SIG-M5 treated with dmso at 0.1 percent for 504 hours (cell line): ENCODE measurements at regions not wholly inside any gene's neighbourhood (a gene's known extent, or its start where the extent isn't known, plus 50 kb on each side); places are given as distances from the start of the nearest gene placed in this dataset.
A peak's percentile ranks its signal among the peaks of the same experiment; 100 is the strongest.

Experiments
- DNase-seq: peaks from one replicate; lab custom pipeline; 2025; ENCODE audit not compliant: unreplicated experiment; lab: John Stamatoyannopoulos, UW

DNA sequence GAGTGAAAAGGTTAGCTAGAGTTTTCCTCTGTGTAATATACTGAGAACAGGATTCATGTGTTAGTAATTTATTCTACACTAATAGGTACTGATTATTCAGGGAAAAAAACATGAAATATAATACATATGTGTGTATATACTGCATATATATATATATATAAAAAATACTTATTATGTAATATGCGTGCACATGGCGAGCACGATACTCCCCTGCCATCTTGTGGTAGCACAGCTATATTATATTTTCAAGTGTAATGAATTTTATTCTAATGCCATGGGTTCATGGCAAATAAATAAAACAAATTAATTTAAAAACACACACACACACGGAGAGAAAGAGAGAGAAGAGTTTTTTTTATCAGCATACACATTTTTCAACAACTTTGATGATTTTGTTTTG lies 460.6 kb downstream of the KCNJ2 start:
- DNase-seq: peak; percentile 1

- DNase-seq: peak; percentile 41
Measured at GRCh38 chr17:70636517-70637133, 467.3 kb downstream of the KCNJ2 start.

DNA sequence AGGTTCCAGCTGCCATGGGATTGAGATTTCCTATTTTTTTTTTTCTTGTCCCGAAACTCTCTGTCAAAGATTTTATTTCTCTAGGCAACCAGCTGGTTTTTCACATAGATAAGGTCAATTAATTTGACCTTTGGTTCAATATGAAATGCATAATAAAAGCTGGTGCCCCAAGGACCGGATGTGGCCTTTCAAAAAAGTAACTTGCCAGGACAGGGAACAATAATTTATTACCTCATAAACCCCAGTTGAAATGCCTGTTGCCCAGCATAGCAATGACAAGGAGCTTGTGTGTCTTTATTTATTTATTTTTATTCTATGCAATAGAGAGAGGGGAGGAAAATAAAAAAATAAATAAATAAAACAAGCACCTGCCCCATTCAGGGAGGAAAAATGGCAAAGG lies 472.7 kb downstream of the KCNJ2 start:
- DNase-seq: no peak

DNA sequence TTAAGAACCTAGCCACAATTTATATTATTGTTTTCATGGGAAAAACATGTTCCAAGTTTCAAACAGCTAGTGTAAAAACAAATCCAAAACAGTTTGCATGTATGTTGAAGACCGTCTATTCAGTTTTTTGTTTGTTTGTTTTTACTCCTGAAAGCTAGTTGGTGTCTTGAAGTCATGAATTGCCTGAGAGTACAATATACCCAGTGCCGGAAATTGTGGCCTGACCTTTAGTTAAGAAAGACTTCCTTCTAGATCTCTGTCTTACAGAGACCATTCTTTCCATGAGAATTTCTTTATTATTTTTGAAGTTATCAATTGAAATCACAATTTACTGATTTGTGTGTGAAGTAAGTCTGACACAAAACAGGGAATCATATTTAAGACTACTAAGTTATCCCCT lies 474.8 kb downstream of the KCNJ2 start:
- DNase-seq: no peak

DNA sequence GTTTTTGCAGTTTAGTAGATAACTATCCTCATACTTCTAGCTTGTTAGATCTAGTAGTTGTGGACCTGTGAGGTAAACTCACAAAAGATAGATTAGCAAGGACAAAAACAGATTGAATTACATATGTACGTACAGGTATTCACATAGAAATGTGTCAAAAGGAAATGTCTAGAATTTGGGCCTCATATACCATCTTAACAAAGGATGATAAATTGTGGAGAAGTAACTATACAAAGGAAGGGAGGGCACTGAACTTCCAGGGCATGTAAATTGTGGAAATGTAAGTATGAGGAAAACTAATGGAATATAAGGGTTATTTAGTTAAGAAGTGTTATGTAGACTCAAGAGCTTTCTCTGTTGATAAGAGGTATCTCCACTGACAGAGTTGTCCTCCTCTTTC lies 477.3 kb downstream of the KCNJ2 start:
- DNase-seq: no peak

DNA sequence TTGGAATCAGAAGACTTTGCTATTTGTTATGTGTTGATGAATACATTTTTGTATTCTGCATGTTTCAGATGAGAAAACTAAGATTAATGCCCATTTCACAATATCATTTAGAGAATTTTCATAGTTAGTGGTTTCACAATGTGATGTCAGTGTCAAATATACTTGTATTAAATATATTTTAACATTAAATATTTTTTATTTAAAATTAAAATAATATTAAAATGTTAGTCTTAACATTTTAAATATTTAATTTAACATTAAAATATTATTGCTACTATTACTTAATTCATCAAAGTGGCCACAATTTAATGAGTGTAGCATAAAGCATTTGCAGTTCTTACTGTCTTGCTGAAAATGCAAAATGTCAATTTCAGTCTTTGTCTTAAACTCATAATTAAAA lies 478.8 kb downstream of the KCNJ2 start:
- no peak for DNase-seq

DNA sequence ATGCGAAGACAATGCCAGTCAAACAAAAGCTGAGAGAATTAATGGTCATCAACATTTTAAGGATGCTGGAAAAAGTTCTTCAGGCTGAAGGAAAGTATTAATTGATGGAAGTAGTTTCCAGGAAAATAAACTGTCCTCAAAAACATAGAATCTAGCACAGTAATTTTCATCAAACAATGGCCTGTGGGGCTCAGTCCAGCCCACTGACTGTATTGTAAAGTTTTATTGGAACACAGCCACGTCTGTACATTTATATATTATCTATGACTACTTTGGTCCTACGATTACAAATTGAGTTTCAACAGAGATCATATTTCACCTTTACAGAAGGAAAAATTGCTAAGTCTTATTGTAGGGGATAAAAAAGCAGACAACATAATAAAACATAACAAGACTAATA lies 484.5 kb downstream of the KCNJ2 start:
- no peak for DNase-seq

GRCh38 chr17:70654706-70655105 lies 485.4 kb downstream of the KCNJ2 start:
- no peak for DNase-seq

GRCh38 chr17:70655176-70655958 lies 486.0 kb downstream of the KCNJ2 start:
- no peak for DNase-seq

DNA sequence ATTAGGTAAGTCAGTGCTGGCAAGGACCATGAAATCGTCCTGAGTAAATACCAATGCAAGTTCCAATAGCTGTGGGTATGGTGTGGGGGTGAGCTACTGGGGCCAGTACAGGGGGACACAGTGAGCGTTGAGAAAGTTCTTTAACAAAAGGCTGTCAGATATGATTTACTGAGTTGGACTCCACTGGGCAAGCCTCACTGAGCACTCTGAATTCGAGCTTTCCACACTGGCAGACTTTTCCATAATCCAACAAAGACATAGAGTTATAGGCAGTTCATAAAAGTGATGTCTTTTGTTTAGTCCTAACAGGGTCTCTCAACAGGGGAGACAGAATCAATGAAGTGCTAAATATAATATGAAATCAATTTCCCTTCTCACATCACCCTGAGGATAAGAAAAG lies 489.0 kb downstream of the KCNJ2 start:
- no peak for DNase-seq

- no peak for DNase-seq
Measured at GRCh38 chr17:70658840-70659239, 489.5 kb downstream of the KCNJ2 start.

DNA sequence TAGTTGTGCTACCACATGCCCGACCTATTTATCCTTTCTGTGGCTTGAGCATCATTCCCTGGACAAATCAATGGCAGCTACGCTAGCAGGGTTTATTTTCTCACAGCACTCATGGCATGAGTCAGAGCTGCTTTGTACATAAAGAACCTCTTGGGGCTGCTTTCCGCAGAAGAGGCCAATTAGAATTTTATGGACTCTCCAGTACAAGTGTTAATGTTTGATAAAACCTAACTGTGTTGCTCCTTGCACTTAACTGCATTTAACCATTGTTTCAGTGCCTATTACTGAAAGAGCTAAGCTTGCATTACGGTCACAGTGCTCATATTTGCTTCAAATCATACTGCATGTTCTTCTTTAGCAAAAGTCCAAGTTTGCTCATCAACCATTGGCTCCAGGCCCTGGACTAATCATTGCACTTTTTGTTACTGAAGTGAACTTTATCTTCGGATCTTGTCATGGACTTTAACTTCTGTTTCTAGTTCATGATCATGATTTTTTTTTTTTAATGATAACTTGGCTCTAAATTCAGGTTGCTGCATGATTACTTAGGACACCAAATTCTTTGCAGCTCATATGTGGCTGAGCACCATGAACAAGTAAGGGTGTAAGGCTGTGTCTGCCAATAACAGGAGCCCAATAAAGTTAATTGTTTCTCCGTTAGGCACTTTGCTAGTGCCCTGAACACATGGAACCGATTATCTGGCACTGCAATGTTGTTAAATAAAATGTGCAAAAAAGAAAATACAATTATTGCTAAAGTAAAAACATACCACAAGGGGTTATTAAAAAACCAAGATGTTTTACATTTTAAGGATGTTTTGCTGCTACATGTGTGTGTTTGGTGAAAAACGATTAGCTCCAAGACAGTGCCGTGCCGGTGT lies 492.2 kb downstream of the KCNJ2 start:
- DNase-seq: no peak

DNA sequence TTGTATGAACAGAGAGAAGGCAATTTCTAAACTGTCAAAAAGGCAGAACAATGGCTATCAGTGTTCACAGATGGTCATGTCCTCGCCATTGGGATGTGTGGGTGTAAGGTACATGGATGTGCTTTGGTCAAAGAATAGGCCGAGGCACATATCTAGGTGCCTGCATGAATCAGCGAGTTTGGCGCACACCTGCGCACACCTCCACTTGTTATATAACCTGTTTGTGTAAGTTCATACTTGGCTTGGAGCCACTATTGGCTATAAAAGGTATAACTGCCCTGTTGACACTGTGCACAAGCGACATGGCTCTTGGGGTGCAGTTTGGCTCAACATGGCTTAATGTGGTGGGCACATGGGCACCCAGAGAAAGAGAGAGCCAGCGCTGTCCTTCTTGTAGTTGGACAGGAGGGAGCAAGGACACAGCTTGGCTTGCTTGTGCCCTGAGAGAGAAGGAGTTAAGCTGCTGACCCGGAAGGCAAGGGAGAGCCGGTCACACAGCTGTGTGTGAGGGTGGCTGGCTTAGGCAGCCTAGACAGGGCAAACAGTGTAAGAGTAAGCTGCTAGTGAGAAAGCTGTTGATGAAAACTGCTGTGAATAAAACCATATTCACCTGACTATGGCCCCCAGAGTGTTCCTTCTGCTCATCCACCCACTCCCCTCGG lies 499.1 kb downstream of the KCNJ2 start:
- no peak for DNase-seq

GRCh38 chr17:70668938-70669778 lies 499.8 kb downstream of the KCNJ2 start:
- no peak for DNase-seq

- no peak for DNase-seq
Measured at GRCh38 chr17:70674061-70674460, 504.7 kb downstream of the KCNJ2 start.

- peak; percentile 10 for DNase-seq
Measured at GRCh38 chr17:70675070-70675590, 505.8 kb downstream of the KCNJ2 start.

GRCh38 chr17:70677783-70678647 lies 508.7 kb downstream of the KCNJ2 start:
- DNase-seq: no peak

DNA sequence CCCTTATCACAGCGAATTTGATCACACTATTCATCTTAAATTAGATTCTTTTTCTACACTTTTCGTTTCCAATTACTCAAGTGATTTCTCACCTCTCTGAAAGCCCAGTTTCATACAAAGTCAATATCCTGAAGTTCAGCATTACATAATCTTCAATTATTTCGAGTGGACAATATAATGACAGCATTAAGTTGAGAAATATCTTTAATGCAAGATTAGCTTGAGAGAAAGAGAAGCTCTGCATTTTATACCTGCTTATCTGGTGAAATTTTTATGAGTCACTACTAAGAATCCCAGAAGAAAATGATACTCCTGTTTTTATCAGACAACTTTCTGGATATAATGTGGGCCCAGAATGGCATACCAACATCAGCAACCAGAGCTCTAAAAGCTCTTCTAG lies 509.6 kb downstream of the KCNJ2 start:
- no peak for DNase-seq

- no peak for DNase-seq
Measured at GRCh38 chr17:70683936-70684335, 514.6 kb downstream of the KCNJ2 start.
